Psoas muscle (tissue), 7 donors: ENCODE measurements at regions not wholly inside any gene's neighbourhood (a gene's known extent, or its start where the extent isn't known, plus 50 kb on each side); places are given as distances from the start of the nearest gene placed in this dataset.
"Not testable (repeated sequence)": the region's sequence is repeated elsewhere in the genome, so short reads cannot be mapped to it uniquely, and the experiment has no call there.

Experiments
- ATAC-seq, 4 donors: fragments of 200-7000 bp; cut with Tn5 transposase; one replicate each; pipeline ENCODE4 v1.9.1; 2020; ENCODE audit warnings: moderate library complexity in 3 of 4, mild to moderate bottlenecking in 2 of 4
- DNase-seq, 2 donors: peaks; one replicate each; pipeline ENCODE4 v3.0.0-alpha.2; 2020
- H3K27ac ChIP-seq: fragments of 200-600 bp; one replicate; pipeline ENCODE4 v1.8.0; 2022
- H3K27me3 ChIP-seq, 3 donors: fragments of 200-600 bp in 1 of 3; one replicate each; pipeline versions ENCODE4 v1.6.1 to v1.8.0; 2013 to 2022; ENCODE audit warnings: low read length in 2 of 3, mild to moderate bottlenecking in 2 of 3, moderate library complexity in 1 of 3; ENCODE audit not compliant: insufficient read depth in 3 of 3
- H3K36me3 ChIP-seq, 2 donors: fragments of 200-600 bp in 1 of 2; one replicate each; pipeline versions ENCODE4 v1.6.1 to v1.8.0; 2013 to 2022; ENCODE audit warnings: low read depth in 1 of 2, mild to moderate bottlenecking in 1 of 2, moderate library complexity in 1 of 2; ENCODE audit not compliant: insufficient read depth in 1 of 2
- H3K4me1 ChIP-seq: fragments of 200-600 bp; one replicate; pipeline ENCODE4 v1.8.0; 2022
- H3K4me3 ChIP-seq: fragments of 200-600 bp; one replicate; pipeline ENCODE4 v1.8.0; 2022; ENCODE audit warnings: mild to moderate bottlenecking
- H3K9me3 ChIP-seq: fragments of 200-600 bp; one replicate; pipeline ENCODE4 v1.8.0; 2022
- WGBS, 3 donors: extraction: QIAGEN DNeasy Blood & Tissue Kit; methylation state at CpG; one replicate each; pipeline versions ENCODE4 v1.1.6 to v1.1.7; 2013; 5-methylcytosine and 5-hydroxymethylcytosine counted together
- intact Hi-C, 2 donors: fragments of 100-400 bp; cut with DNase I; formaldehyde crosslinking; loops; one replicate each; pipeline versions ENCODE4 v1.11.0 to v1.14.2; 2022
- donor health status: healthy with polysubstance abuse.
- donor health status: DM: no; HTN: no; CAD: no; lungs with moderate emphysema.
- donor health status: Bipolar disorder and iron deficiency.
- donor health status: healthy.
- donor health status: DM: yes; HTN: yes; CAD: no.
- donor health status: DM: no; HTN: no; CAD: no.
- donor health status: DM: yes; HTN: yes; CAD: no.

- H3K4me3 ChIP-seq, DNase-seq, H3K27me3 ChIP-seq, intact Hi-C loops, H3K27ac ChIP-seq, H3K36me3 ChIP-seq, H3K9me3 ChIP-seq, H3K4me1 ChIP-seq: not testable (repeated sequence)
- no CpG with 5 or more reads among the region's 8 CpGs for WGBS, 3 donors
- ATAC-seq, result peak; percentile 42 to 81 (median 58)
These were observed 109.3 kb downstream of the GTF2IRD2B start for GRCh38 chr7:75201606-75202079.

GRCh38 chr7:75205367-75206085 is 113.1 kb downstream of the GTF2IRD2B start:
- H3K4me1 ChIP-seq, H3K9me3 ChIP-seq, DNase-seq, H3K27me3 ChIP-seq, intact Hi-C loops, H3K36me3 ChIP-seq, H3K4me3 ChIP-seq, H3K27ac ChIP-seq: not testable (repeated sequence)
- peak in 3 of 4 donors; percentile 42 to 66 (median 58) for ATAC-seq
- WGBS, 3 donors, result no CpG with 5 or more reads among the region's 14 CpGs

- H3K36me3 ChIP-seq, H3K27ac ChIP-seq, H3K9me3 ChIP-seq, DNase-seq, H3K27me3 ChIP-seq, ATAC-seq, intact Hi-C loops, H3K4me3 ChIP-seq, H3K4me1 ChIP-seq: not testable (repeated sequence)
- WGBS, 3 donors, result no CpG with 5 or more reads among the region's 5 CpGs
These were observed 123.1 kb downstream of the GTF2IRD2B start for GRCh38 chr7:75215460-75215859.

- no CpG with 5 or more reads among the region's 10 CpGs for WGBS, 3 donors
- H3K4me3 ChIP-seq, H3K36me3 ChIP-seq, H3K4me1 ChIP-seq, H3K27me3 ChIP-seq, DNase-seq, intact Hi-C loops, H3K9me3 ChIP-seq, H3K27ac ChIP-seq: not testable (repeated sequence)
- ATAC-seq, result peak in 2 of 4 donors; percentile 51 to 62
These were observed 124.6 kb downstream of the GTF2IRD2B start for GRCh38 chr7:75216963-75217362.

GRCh38 chr7:75226102-75226501 is 133.7 kb downstream of the GTF2IRD2B start:
- ATAC-seq, result not testable (repeated sequence)
- WGBS, 3 donors, result no CpG with 5 or more reads among the region's 4 CpGs

GRCh38 chr7:75229558-75229957 is 137.2 kb downstream of the GTF2IRD2B start:
- H3K27me3 ChIP-seq, H3K4me1 ChIP-seq, H3K9me3 ChIP-seq, intact Hi-C loops, H3K36me3 ChIP-seq, H3K27ac ChIP-seq, ATAC-seq, DNase-seq, H3K4me3 ChIP-seq: not testable (repeated sequence)
- 68 to 79% methylated on average over 5 to 6 of the region's 7 CpGs; no CpG with 5 or more reads in 1 of the 3 donors for WGBS, 3 donors

More at GRCh38 chr7:75226102-75226501, 133.7 kb downstream of the GTF2IRD2B start:
- H3K36me3 ChIP-seq, H3K4me3 ChIP-seq, intact Hi-C loops, H3K27ac ChIP-seq, H3K4me1 ChIP-seq, H3K27me3 ChIP-seq, H3K9me3 ChIP-seq, DNase-seq: not testable (repeated sequence)

GRCh38 chr7:75230558-75230957 is 138.2 kb downstream of the GTF2IRD2B start:
- WGBS, 3 donors, result no CpG with 5 or more reads among the region's 4 CpGs
- H3K4me1 ChIP-seq, DNase-seq, intact Hi-C loops, H3K27me3 ChIP-seq, H3K36me3 ChIP-seq, H3K27ac ChIP-seq, H3K4me3 ChIP-seq, H3K9me3 ChIP-seq: not testable (repeated sequence)
- peak in 1 of 4 donors; percentile 14 for ATAC-seq

- DNase-seq, H3K27me3 ChIP-seq, H3K4me3 ChIP-seq, H3K27ac ChIP-seq, H3K36me3 ChIP-seq, H3K9me3 ChIP-seq, H3K4me1 ChIP-seq, intact Hi-C loops: not testable (repeated sequence)
- WGBS, 3 donors, result no CpG with 5 or more reads among the region's 13 CpGs
- ATAC-seq, result peak; percentile 31 to 62 (median 43)
These were observed 142.9 kb downstream of the GTF2IRD2B start for GRCh38 chr7:75235092-75235826.

- H3K36me3 ChIP-seq, H3K27me3 ChIP-seq, H3K4me3 ChIP-seq, intact Hi-C loops, H3K4me1 ChIP-seq, H3K27ac ChIP-seq, H3K9me3 ChIP-seq, DNase-seq: not testable (repeated sequence)
- ATAC-seq, result peak in 1 of 4 donors; percentile 28
- WGBS, 3 donors, result no CpG with 5 or more reads among the region's 11 CpGs
These were observed 143.4 kb downstream of the GTF2IRD2B start for GRCh38 chr7:75235827-75236167.

GRCh38 chr7:75237255-75238187 is 145.1 kb downstream of the GTF2IRD2B start:
- H3K27ac ChIP-seq, H3K36me3 ChIP-seq, H3K4me3 ChIP-seq, DNase-seq, H3K27me3 ChIP-seq, H3K4me1 ChIP-seq, intact Hi-C loops, H3K9me3 ChIP-seq: not testable (repeated sequence)
- WGBS, 3 donors, result 0% methylated on average over 9 of the region's 103 CpGs; no CpG with 5 or more reads in 2 of the 3 donors
- ATAC-seq, result peak; percentile 91 to 95 (median 93)

GRCh38 chr7:75238309-75238708 is 145.9 kb downstream of the GTF2IRD2B start:
- intact Hi-C loops, H3K9me3 ChIP-seq, H3K4me3 ChIP-seq, H3K4me1 ChIP-seq, H3K27ac ChIP-seq, H3K36me3 ChIP-seq, DNase-seq, H3K27me3 ChIP-seq: not testable (repeated sequence)
- no CpG with 5 or more reads among the region's 10 CpGs for WGBS, 3 donors
- ATAC-seq, result peak in 1 of 4 donors; percentile 4
